ENCODE measurements at regions not wholly inside any gene's neighbourhood (a gene's known extent, or its start where the extent isn't known, plus 50 kb on each side); places are given as distances from the start of the nearest gene placed in this dataset.

DNA sequence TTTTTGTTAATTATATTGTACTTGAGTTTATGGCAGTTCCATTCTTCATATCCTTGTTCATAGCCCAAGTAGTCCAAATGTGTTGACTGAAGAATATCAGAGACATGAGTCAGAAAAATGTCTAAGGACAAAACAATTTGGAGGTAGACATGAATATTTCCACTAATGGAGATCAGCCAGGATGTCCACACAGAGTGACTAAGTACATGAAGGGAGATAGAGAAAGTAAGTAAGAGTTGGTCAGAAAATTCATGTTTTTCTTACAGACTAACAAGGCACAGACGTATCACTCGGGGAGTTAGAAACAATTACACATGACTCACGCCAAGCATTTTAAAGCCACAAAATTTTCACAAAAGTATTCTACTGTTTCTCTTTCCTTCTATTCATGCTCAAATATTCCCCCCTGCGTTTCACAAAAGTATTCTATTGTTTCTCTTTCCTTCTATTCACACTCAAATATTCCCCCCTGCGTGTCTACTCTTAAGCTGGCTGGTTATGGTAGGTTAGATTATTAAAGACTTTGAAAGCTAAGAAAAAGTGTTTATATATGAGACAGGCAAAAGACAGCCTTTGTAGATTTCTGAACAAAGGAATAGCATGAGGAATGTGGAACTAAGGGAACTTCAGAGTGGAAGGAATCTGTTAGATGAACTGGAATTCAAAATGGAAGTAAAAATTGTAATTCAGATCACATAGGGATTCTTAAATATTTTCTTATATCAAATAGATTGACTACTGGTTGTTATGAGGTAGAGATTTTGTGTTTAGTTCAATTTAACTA lies 648.7 kb upstream of the CCDC54 start:
- TF ChIP-seq POLR2A (IDR thresholded peaks at IDR 0.05): no peak
- TF ChIP-seq, protein P1, sequence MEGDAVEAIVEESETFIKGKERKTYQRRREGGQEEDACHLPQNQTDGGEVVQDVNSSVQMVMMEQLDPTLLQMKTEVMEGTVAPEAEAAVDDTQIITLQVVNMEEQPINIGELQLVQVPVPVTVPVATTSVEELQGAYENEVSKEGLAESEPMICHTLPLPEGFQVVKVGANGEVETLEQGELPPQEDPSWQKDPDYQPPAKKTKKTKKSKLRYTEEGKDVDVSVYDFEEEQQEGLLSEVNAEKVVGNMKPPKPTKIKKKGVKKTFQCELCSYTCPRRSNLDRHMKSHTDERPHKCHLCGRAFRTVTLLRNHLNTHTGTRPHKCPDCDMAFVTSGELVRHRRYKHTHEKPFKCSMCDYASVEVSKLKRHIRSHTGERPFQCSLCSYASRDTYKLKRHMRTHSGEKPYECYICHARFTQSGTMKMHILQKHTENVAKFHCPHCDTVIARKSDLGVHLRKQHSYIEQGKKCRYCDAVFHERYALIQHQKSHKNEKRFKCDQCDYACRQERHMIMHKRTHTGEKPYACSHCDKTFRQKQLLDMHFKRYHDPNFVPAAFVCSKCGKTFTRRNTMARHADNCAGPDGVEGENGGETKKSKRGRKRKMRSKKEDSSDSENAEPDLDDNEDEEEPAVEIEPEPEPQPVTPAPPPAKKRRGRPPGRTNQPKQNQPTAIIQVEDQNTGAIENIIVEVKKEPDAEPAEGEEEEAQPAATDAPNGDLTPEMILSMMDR (IDR thresholded peaks at IDR 0.05): no peak
- no peak overlapping the region for H3K27ac ChIP-seq
- no peaks in the 10 kb centered on the region for H3K9me3 ChIP-seq
- no peaks in the 10 kb centered on the region for H3K4me1 ChIP-seq
- H3K4me3 ChIP-seq: no peak overlapping the region
- DNase-seq: no peak
- H3K36me3 ChIP-seq: no peaks in the 10 kb centered on the region
- no peaks in the 10 kb centered on the region for H3K27me3 ChIP-seq

DNA sequence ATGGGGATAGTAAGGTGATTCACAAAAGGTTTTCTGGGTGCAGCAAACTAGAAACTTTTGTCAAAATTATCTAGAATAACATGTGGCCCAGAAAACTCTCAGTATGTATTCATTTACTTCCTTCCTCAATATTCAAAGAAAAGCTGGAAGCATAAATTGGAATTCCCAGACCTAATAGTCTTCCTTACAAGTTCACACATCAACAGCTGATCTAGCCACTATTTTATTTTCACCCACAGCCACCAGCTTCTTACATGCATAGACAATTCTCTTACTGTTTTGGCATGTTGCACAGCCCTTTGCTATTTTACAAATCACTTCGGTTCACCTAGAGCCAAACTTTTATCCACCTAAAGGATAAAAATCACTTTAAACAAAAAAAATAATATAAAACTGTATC lies 647.8 kb upstream of the CCDC54 start:
- H3K4me3 ChIP-seq: no peak overlapping the region

DNA sequence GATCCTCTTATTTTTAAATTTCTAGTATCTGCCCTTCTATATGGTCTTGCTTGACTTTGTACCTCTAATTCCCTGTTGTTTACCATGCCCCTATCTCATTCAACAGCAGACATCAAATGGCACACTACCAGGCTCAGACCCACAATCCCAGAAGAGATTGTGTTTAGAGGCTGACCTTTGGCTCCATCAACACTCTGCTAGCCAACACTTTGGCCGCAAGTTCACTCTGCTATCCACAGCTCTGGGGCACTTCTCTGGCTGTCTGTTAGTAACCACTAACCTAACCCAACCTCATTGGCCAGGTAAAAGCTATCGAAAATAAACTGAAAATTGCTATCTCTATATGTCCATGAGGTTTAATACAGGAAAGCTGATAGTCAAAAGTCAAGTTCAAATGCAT lies 646.0 kb upstream of the CCDC54 start:
- no peak overlapping the region for H3K27ac ChIP-seq
- H3K4me1 ChIP-seq: no peaks in the 10 kb centered on the region
- no peaks in the 10 kb centered on the region for H3K27me3 ChIP-seq
- no peak for DNase-seq
- H3K36me3 ChIP-seq: no peaks in the 10 kb centered on the region
- no peak for TF ChIP-seq POLR2A (IDR thresholded peaks at IDR 0.05)
- TF ChIP-seq, protein P1 (IDR thresholded peaks at IDR 0.05): no peak
- no peaks in the 10 kb centered on the region for H3K9me3 ChIP-seq
- H3K4me3 ChIP-seq: no peak overlapping the region

More for the DNA sequence above, 647.8 kb upstream of the CCDC54 start:
- no peaks in the 10 kb centered on the region for H3K36me3 ChIP-seq
- H3K9me3 ChIP-seq: no peaks in the 10 kb centered on the region
- no peak for TF ChIP-seq POLR2A (IDR thresholded peaks at IDR 0.05)
- TF ChIP-seq, protein P1 (IDR thresholded peaks at IDR 0.05): no peak
- H3K4me1 ChIP-seq: no peaks in the 10 kb centered on the region
- H3K27me3 ChIP-seq: no peaks in the 10 kb centered on the region
- no peak for DNase-seq
- H3K27ac ChIP-seq: no peak overlapping the region

DNA sequence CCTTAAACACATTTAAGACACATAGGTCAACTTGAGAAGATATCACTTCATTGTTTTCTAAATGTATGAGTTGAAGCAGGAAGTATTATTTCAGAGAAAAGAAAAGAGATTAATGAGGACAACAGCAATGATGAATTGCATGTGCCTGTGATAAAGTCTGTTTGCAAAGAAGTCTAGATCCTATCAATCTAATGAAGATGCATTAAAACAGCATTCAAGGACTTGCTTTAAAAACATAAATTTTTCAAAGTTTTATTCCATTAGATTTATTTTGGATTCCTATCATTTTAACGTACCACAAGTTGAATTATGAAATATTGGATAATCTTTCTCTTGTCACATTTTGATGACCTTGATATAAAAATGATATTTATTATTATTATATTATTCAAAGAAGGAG lies 642.5 kb upstream of the CCDC54 start:
- Histone ChIP-seq H3K27ac (no peak overlapping the region), H3K9me3 (no peaks in the 10 kb centered on the region), H3K4me1 (no peaks in the 10 kb centered on the region), H3K27me3 (no peaks in the 10 kb centered on the region), H3K4me3 (no peak overlapping the region), H3K36me3 (no peaks in the 10 kb centered on the region)
- TF ChIP-seq, protein P1 (IDR thresholded peaks at IDR 0.05): no peak
- TF ChIP-seq POLR2A (IDR thresholded peaks at IDR 0.05): no peak
- no peak for DNase-seq

DNA sequence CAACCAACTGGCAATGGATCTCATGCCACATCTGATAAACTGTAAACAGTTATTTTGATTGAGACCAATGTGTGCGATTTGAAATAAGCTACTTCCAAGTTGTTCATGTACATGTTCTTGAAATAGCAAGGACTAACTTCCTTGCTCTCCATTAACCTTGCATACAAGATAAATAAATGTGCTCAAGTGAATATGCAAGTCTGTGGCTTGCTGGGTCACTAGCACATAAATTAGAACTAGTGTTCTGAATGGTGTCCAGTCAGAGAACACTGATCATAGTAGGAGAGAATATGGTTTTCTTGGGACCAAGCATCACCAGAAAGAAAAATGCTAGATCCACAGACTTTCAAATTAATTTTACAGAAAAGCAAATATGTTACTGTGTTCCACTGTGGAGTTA lies 640.0 kb upstream of the CCDC54 start:
- Histone ChIP-seq H3K4me1 (no peaks in the 10 kb centered on the region), H3K27ac (no peak overlapping the region), H3K36me3 (no peaks in the 10 kb centered on the region), H3K4me3 (no peak overlapping the region), H3K27me3 (no peaks in the 10 kb centered on the region), H3K9me3 (no peaks in the 10 kb centered on the region)
- TF ChIP-seq POLR2A (IDR thresholded peaks at IDR 0.05): no peak
- DNase-seq: no peak

DNA sequence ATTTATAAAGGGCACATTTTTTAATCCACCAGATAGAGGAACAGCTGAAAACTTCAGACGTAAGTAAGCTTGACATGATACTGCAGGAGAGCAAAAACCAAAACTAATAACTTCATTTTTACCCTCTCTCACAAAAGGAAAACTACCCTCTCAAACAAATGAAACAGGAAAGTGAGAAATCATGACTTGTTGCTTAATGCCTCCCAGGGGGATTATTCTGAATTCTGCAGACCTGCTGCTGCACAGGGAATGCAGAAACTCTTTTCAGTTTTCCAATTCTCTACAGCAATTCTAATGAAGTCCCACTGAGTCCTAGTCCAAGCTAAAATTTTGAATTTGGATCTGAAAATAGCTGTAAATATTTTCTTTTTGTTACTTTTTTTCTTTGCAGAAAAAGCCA lies 637.1 kb upstream of the CCDC54 start:
- no peaks in the 10 kb centered on the region for H3K9me3 ChIP-seq
- no peak overlapping the region for H3K27ac ChIP-seq
- H3K4me3 ChIP-seq: no peak overlapping the region
- DNase-seq: no peak
- H3K36me3 ChIP-seq: no peaks in the 10 kb centered on the region
- H3K4me1 ChIP-seq: no peaks in the 10 kb centered on the region
- H3K27me3 ChIP-seq: no peaks in the 10 kb centered on the region
- TF ChIP-seq, protein P1 (IDR thresholded peaks at IDR 0.05): no peak
- no peak for TF ChIP-seq POLR2A (IDR thresholded peaks at IDR 0.05)

Measured in Peyer's patch (tissue), 4 donors.